T-helper 17 cell (primary cell): ENCODE measurements at regions not wholly inside any gene's neighbourhood (a gene's known extent, or its start where the extent isn't known, plus 50 kb on each side); places are given as distances from the start of the nearest gene placed in this dataset.

ENCODE experiments used
- ATAC-seq: fragments of 150-1000 bp; cut with Tn5 transposase; 2 replicates; pipeline ENCODE4 v1.10.0; 2021; ENCODE audit warnings: mild to moderate bottlenecking, moderate library complexity
- DNase-seq, 3 donors: peaks; one replicate each; pipeline versions ENCODE4 v3.0.0 to v3.0.0-alpha.2; 2020 to 2021
- H3K9me3 ChIP-seq: one replicate; pipeline ENCODE4 v1.7.0; 2013; ENCODE audit warnings: low read length, mild to moderate bottlenecking; ENCODE audit not compliant: control insufficient read depth, poor library complexity, severe bottlenecking
- H3K27ac Mint-ChIP-seq: one replicate; pipeline ENCODE4 v1.8.0; 2022; ENCODE audit warnings: mild to moderate bottlenecking, moderate library complexity, mixed read lengths
- H3K27me3 Mint-ChIP-seq: one replicate; pipeline ENCODE4 v1.8.0; 2022; ENCODE audit warnings: mixed read lengths
- H3K36me3 Mint-ChIP-seq: one replicate; pipeline ENCODE4 v1.8.0; 2022; ENCODE audit warnings: low read depth, mixed read lengths
- H3K4me1 Mint-ChIP-seq: one replicate; pipeline ENCODE4 v1.8.0; 2022; ENCODE audit warnings: mild to moderate bottlenecking, mixed read lengths
- H3K4me3 Mint-ChIP-seq: one replicate; pipeline ENCODE4 v1.8.0; 2022; ENCODE audit warnings: mild to moderate bottlenecking, moderate library complexity, mixed read lengths

- H3K4me1 Mint-ChIP-seq = no peaks in the 10 kb centered on the region
- H3K27ac Mint-ChIP-seq = no peak overlapping the region
- H3K4me3 Mint-ChIP-seq = no peak overlapping the region
- DNase-seq = no peak
- no peak for ATAC-seq
- H3K27me3 Mint-ChIP-seq = no peaks in the 10 kb centered on the region
- no peaks in the 10 kb centered on the region for H3K36me3 Mint-ChIP-seq
- no peaks in the 10 kb centered on the region for H3K9me3 ChIP-seq
Observed at GRCh38 chr14:85445151-85445795, 84.7 kb upstream of the FLRT2 start.

- Mint-ChIP-seq H3K27me3 (no peaks in the 10 kb centered on the region), H3K27ac (no peak overlapping the region), H3K4me3 (no peak overlapping the region), H3K36me3 (no peaks in the 10 kb centered on the region), H3K4me1 (no peaks in the 10 kb centered on the region)
- DNase-seq = no peak
- H3K9me3 ChIP-seq = no peaks in the 10 kb centered on the region
- no peak for ATAC-seq
Observed at GRCh38 chr14:85447883-85448282, 82.1 kb upstream of the FLRT2 start.

GRCh38 chr14:85451421-85451820 is 78.5 kb upstream of the FLRT2 start:
- no peak for ATAC-seq
- no peaks in the 10 kb centered on the region for H3K27me3 Mint-ChIP-seq
- no peaks in the 10 kb centered on the region for H3K36me3 Mint-ChIP-seq
- DNase-seq = no peak
- no peaks in the 10 kb centered on the region for H3K4me1 Mint-ChIP-seq
- no peak overlapping the region for H3K27ac Mint-ChIP-seq
- H3K4me3 Mint-ChIP-seq = no peak overlapping the region
- H3K9me3 ChIP-seq = no peaks in the 10 kb centered on the region

GRCh38 chr14:85453401-85454225 is 76.3 kb upstream of the FLRT2 start:
- Mint-ChIP-seq H3K27ac (no peak overlapping the region), H3K4me3 (no peak overlapping the region), H3K4me1 (no peaks in the 10 kb centered on the region), H3K27me3 (no peaks in the 10 kb centered on the region), H3K36me3 (no peaks in the 10 kb centered on the region)
- DNase-seq (no peak), ATAC-seq (no peak)
- no peaks in the 10 kb centered on the region for H3K9me3 ChIP-seq

- ATAC-seq (no peak), DNase-seq (no peak)
- Mint-ChIP-seq H3K27me3 (no peaks in the 10 kb centered on the region), H3K4me3 (no peak overlapping the region), H3K36me3 (no peaks in the 10 kb centered on the region), H3K27ac (no peak overlapping the region), H3K4me1 (no peaks in the 10 kb centered on the region)
- no peaks in the 10 kb centered on the region for H3K9me3 ChIP-seq
Observed at GRCh38 chr14:85454226-85454813, 75.6 kb upstream of the FLRT2 start.

- ATAC-seq (no peak), DNase-seq (no peak)
- Mint-ChIP-seq H3K4me3 (no peak overlapping the region), H3K27ac (no peak overlapping the region), H3K36me3 (no peaks in the 10 kb centered on the region), H3K4me1 (no peaks in the 10 kb centered on the region), H3K27me3 (no peaks in the 10 kb centered on the region)
- no peaks in the 10 kb centered on the region for H3K9me3 ChIP-seq
Observed at GRCh38 chr14:85459361-85460000, 70.5 kb upstream of the FLRT2 start.

- no peaks in the 10 kb centered on the region for H3K4me1 Mint-ChIP-seq
- no peaks in the 10 kb centered on the region for H3K36me3 Mint-ChIP-seq
- H3K9me3 ChIP-seq = no peaks in the 10 kb centered on the region
- ATAC-seq = no peak
- no peaks in the 10 kb centered on the region for H3K27me3 Mint-ChIP-seq
- no peak overlapping the region for H3K27ac Mint-ChIP-seq
- H3K4me3 Mint-ChIP-seq = no peak overlapping the region
- no peak for DNase-seq
Observed at GRCh38 chr14:85461432-85462133, 68.4 kb upstream of the FLRT2 start.

- Mint-ChIP-seq H3K36me3 (no peaks in the 10 kb centered on the region), H3K27ac (no peak overlapping the region), H3K4me1 (no peaks in the 10 kb centered on the region), H3K27me3 (no peaks in the 10 kb centered on the region), H3K4me3 (no peak overlapping the region)
- H3K9me3 ChIP-seq = no peaks in the 10 kb centered on the region
- no peak for ATAC-seq
- no peak for DNase-seq
Observed at GRCh38 chr14:85463512-85463911, 66.4 kb upstream of the FLRT2 start.

- no peak overlapping the region for H3K4me3 Mint-ChIP-seq
- no peak for DNase-seq
- no peaks in the 10 kb centered on the region for H3K27me3 Mint-ChIP-seq
- H3K9me3 ChIP-seq = no peaks in the 10 kb centered on the region
- no peaks in the 10 kb centered on the region for H3K4me1 Mint-ChIP-seq
- no peak for ATAC-seq
- H3K27ac Mint-ChIP-seq = no peak overlapping the region
- H3K36me3 Mint-ChIP-seq = no peaks in the 10 kb centered on the region
Observed at GRCh38 chr14:85464135-85464895, 65.6 kb upstream of the FLRT2 start.

GRCh38 chr14:85466678-85467077 is 63.3 kb upstream of the FLRT2 start:
- H3K4me1 Mint-ChIP-seq = no peaks in the 10 kb centered on the region
- H3K9me3 ChIP-seq = no peaks in the 10 kb centered on the region

GRCh38 chr14:85468816-85469215 is 61.1 kb upstream of the FLRT2 start:
- Mint-ChIP-seq H3K27me3 (no peaks in the 10 kb centered on the region), H3K4me1 (no peaks in the 10 kb centered on the region), H3K36me3 (no peaks in the 10 kb centered on the region), H3K27ac (no peak overlapping the region), H3K4me3 (no peak overlapping the region)
- no peaks in the 10 kb centered on the region for H3K9me3 ChIP-seq
- no peak for ATAC-seq
- no peak for DNase-seq

More at GRCh38 chr14:85466678-85467077, 63.3 kb upstream of the FLRT2 start:
- H3K27ac Mint-ChIP-seq = no peak overlapping the region
- ATAC-seq = no peak
- no peaks in the 10 kb centered on the region for H3K36me3 Mint-ChIP-seq
- H3K27me3 Mint-ChIP-seq = no peaks in the 10 kb centered on the region
- DNase-seq = no peak
- H3K4me3 Mint-ChIP-seq = no peak overlapping the region

GRCh38 chr14:85471156-85471555 is 58.8 kb upstream of the FLRT2 start:
- no peak overlapping the region for H3K27ac Mint-ChIP-seq
- no peak overlapping the region for H3K4me3 Mint-ChIP-seq
- no peaks in the 10 kb centered on the region for H3K27me3 Mint-ChIP-seq
- ATAC-seq (no peak), DNase-seq (no peak)
- H3K4me1 Mint-ChIP-seq = no peaks in the 10 kb centered on the region
- H3K36me3 Mint-ChIP-seq = no peaks in the 10 kb centered on the region
- no peaks in the 10 kb centered on the region for H3K9me3 ChIP-seq
